Kidney epithelial cell (primary cell): ENCODE measurements at regions not wholly inside any gene's neighbourhood (a gene's known extent, or its start where the extent isn't known, plus 50 kb on each side); places are given as distances from the start of the nearest gene placed in this dataset.

Experiments used
- DNase-seq: peaks from one replicate; pipeline ENCODE4 v3.0.0-alpha.2; 2010; ENCODE audit warnings: low read depth
- H3K27me3 ChIP-seq: 2 replicates; pipeline ENCODE4 v1.6.0; 2011; ENCODE audit warnings: low read length; ENCODE audit not compliant: control insufficient read depth, insufficient read depth
- H3K36me3 ChIP-seq: 2 replicates; pipeline ENCODE4 v1.5.1; 2011; ENCODE audit warnings: low read length; ENCODE audit not compliant: control insufficient read depth, insufficient read depth
- H3K4me3 ChIP-seq: 2 replicates; pipeline ENCODE4 v1.5.1; 2011; ENCODE audit warnings: low read depth, mild to moderate bottlenecking, control low read depth, low read length
- TF ChIP-seq, protein P1 (sequence below): IDR thresholded peaks from 2 replicates; pipeline ENCODE4 v1.5.1; 2011; ENCODE audit warnings: mild to moderate bottlenecking, moderate library complexity, low read length, control low read depth, inconsistent platforms; ENCODE audit not compliant: insufficient read depth, poor library complexity, severe bottlenecking

DNA sequence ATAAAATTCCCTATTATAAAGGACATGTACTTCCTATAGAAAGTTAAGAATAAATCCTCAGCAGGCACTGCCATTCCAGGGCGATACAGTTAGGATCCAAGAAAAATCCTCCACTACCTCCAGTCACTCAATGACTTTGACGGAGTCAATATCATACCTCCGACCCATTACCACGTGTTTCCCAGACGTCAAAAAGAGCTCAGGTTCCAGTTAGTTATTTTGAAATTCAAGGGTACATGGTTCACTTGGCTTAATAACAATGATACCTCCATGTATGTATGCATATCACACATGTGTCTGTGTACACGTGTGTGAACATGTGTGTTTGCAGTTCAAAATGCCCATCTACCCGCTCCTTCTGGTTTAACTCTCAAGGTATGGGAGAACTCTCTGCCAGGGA, 189.2 kb downstream of the SHANK2 start:
- no peak for DNase-seq
- no peaks in the 10 kb centered on the region for H3K27me3 ChIP-seq
- no peak overlapping the region for H3K4me3 ChIP-seq
- TF ChIP-seq, protein P1, sequence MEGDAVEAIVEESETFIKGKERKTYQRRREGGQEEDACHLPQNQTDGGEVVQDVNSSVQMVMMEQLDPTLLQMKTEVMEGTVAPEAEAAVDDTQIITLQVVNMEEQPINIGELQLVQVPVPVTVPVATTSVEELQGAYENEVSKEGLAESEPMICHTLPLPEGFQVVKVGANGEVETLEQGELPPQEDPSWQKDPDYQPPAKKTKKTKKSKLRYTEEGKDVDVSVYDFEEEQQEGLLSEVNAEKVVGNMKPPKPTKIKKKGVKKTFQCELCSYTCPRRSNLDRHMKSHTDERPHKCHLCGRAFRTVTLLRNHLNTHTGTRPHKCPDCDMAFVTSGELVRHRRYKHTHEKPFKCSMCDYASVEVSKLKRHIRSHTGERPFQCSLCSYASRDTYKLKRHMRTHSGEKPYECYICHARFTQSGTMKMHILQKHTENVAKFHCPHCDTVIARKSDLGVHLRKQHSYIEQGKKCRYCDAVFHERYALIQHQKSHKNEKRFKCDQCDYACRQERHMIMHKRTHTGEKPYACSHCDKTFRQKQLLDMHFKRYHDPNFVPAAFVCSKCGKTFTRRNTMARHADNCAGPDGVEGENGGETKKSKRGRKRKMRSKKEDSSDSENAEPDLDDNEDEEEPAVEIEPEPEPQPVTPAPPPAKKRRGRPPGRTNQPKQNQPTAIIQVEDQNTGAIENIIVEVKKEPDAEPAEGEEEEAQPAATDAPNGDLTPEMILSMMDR = no peak
- no peaks in the 10 kb centered on the region for H3K36me3 ChIP-seq

DNA sequence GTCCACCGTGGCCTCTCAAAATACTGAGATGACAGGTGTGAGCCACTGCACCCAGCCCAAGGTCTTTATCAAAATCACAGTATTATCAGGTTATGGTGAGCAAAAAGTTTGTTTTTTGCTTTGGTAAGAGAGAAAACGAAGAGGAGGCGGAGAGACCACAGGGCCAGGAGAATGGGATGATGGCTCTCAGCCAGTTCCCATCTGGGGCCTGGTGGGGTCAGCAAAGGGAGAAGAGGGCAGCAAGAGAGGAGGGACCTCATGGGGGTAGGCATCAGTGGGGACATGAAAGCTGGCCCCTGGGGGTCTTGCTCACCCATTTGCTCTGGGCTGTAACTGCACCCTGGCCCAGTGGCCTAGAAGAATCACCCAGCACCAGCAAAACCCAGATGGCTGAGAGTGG, 190.2 kb downstream of the SHANK2 start:
- Histone ChIP-seq H3K4me3 (no peak overlapping the region), H3K27me3 (no peaks in the 10 kb centered on the region), H3K36me3 (no peaks in the 10 kb centered on the region)
- no peak for DNase-seq
- TF ChIP-seq, protein P1 = no peak

DNA sequence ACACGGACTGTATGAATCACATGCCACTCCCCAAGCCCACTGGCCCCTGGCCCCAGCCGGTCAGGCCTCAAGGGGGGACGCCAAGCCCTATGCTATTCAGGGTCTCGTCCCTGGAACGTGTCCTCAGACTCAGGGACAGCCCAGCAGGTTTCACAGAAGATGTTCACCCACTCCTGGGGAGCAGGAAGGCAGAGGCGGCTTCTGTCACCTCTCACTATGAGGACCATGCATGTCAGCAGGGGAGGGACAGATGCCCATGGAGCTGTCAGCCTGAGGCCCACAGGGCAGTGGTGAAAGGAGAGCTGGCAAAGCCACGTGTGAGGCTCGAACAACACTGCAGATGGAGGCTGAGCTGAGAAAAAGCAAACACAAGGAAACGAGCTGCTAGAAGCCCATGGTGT, 192.0 kb downstream of the SHANK2 start:
- DNase-seq = no peak
- no peaks in the 10 kb centered on the region for H3K27me3 ChIP-seq
- H3K36me3 ChIP-seq = no peaks in the 10 kb centered on the region
- TF ChIP-seq, protein P1 = no peak
- H3K4me3 ChIP-seq = no peak overlapping the region

DNA sequence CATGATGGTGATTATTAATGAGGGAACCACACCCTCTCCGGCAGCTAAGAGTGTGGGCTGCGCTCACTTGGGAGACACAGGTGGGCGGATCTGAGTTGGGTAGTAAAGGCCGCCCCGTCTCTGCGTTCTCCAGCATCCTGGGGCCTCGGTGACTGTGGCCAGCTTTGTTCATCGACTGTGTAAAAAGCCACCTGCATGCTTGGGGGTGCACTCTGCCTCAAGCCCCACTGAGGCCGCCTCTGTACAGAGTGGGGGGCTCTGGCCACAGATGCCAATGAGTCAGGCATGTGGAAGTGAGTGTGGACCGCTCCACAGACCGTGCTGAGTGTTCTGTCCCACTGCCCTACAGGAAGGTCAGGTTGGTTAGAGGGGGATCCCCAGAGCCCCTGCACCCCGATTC, 192.7 kb downstream of the SHANK2 start:
- DNase-seq = no peak
- H3K36me3 ChIP-seq = no peaks in the 10 kb centered on the region
- no peaks in the 10 kb centered on the region for H3K27me3 ChIP-seq
- TF ChIP-seq, protein P1 = no peak
- H3K4me3 ChIP-seq = no peak overlapping the region

DNA sequence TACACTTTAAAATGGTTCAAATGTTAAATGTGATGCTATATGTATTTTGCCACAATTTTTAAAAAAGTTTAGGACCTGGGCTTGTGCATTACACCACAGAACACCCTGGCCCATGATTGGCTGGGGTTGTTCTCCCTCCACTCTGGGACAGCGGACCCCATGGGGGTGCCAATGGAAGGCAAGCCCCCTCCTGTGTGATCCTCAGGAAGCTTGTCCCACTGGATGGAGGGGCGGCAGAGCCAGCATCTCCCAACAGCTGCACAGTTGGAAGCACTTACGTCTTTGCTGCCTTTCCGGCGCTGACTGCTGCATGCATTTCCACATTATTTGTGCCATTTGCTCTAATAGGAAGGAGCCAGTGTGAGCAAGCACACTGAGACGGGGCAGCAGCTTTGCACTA, 196.5 kb downstream of the SHANK2 start:
- Histone ChIP-seq H3K36me3 (no peaks in the 10 kb centered on the region), H3K4me3 (no peak overlapping the region), H3K27me3 (no peaks in the 10 kb centered on the region)
- no peak for DNase-seq
- TF ChIP-seq, protein P1 = no peak
